GM21529 (cell line): ENCODE measurements at regions not wholly inside any gene's neighbourhood (a gene's known extent, or its start where the extent isn't known, plus 50 kb on each side); places are given as distances from the start of the nearest gene placed in this dataset.

ENCODE experiments used
- ATAC-seq: cut with Tn5 transposase; IDR thresholded peaks from one replicate; pipeline ENCODE4 v1.9.1; 2021; ENCODE audit not compliant: unreplicated experiment

- peak; percentile 47 for ATAC-seq
Observed at GRCh38 chr1:79694241-79694640, 687.7 kb upstream of the ADGRL4 start.

- ATAC-seq, result no peak
Observed at GRCh38 chr1:79693441-79694114, 687.0 kb upstream of the ADGRL4 start.

GRCh38 chr1:79692519-79692918 lies 686.0 kb upstream of the ADGRL4 start:
- ATAC-seq, result no peak

GRCh38 chr1:79688932-79689331 lies 682.4 kb upstream of the ADGRL4 start:
- no peak for ATAC-seq

- ATAC-seq, result no peak
Observed at GRCh38 chr1:79683420-79683819, 676.9 kb upstream of the ADGRL4 start.

- ATAC-seq, result no peak
Observed at GRCh38 chr1:79682478-79682877, 675.9 kb upstream of the ADGRL4 start.

DNA sequence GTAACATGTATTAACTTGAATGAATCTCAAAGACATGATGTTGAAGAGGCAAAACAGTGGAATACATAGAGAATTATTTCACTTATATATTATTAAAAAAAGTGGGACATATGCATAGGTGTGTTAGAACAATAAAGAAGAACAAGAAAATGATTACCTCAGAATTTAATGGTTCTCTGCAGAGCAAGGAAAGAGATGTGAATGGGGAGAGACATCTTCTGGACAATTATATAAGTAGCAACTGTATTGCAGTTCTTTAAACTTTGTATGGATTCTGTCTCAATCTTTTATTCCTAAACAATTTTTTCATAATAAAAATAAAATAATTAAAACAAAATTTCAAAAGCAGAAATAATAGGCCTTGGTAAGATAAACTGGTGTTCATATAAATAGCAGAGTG lies 674.9 kb upstream of the ADGRL4 start:
- no peak for ATAC-seq

DNA sequence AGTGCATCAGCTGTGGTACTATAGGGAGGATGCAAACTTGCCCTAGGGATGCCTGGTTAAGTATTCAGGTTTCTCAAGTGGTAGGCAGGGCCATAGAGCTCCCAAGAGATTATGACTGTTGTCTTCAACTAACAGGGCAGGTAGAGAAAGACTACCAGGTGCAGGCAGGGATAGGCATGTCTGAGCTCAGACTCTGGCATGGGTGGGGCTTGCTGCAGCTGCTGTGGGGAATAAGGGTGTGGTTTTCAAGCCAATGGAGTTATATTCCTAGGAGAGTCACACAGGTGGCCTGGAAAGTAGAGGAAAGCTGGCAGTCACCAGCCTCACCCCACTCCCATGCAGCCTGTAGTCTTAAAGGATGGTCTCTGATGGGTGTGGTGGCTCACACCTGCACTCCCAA lies 673.4 kb upstream of the ADGRL4 start:
- ATAC-seq, result no peak

DNA sequence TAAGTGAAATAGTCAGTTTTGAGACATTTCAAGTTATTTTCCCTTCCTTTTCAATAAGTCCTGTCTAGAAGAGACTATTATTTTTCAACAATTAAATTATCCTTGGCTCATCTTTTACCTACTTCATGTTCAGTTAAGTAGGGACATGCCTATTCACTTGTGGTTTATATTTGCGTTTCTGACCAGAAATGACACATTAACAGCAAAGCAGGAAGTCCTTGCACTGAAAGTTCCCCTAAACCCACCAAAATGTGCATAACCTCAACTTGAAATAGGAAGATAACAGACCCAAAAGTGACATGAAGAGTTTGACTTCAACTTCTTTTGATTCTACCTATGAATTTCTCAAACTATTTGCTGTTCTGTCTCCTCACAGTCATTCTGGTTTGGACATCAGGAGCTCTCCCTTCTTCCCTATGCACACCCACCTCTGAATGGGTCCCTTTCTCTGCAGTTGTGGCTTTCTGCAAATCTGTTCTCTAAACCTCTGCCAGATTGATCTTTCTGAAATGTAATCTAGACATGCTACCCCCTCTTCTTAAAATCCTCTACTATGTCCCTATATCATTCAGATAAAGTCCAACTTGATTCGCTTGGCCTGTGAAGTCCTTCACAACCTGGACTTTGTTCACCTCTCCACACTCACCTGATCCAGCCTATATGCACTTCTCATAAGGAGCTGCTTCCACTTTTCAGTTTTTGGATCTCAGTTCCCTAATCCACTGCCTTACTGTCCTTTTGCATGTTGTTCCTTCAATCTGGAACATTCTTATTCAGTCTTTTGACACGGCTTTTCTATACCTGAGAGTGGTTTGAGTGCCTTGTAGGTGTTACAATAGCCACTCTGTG lies 661.5 kb upstream of the ADGRL4 start:
- peak; percentile 88 for ATAC-seq

- no peak for ATAC-seq
Observed at GRCh38 chr1:79667166-79667565, 660.6 kb upstream of the ADGRL4 start.

GRCh38 chr1:79663916-79664315 lies 657.4 kb upstream of the ADGRL4 start:
- ATAC-seq, result no peak

GRCh38 chr1:79662596-79662995 lies 656.1 kb upstream of the ADGRL4 start:
- no peak for ATAC-seq

GRCh38 chr1:79660129-79660528 lies 653.6 kb upstream of the ADGRL4 start:
- ATAC-seq, result no peak

- ATAC-seq, result no peak
Observed at GRCh38 chr1:79657951-79658658, 651.6 kb upstream of the ADGRL4 start.

GRCh38 chr1:79655876-79656275 lies 649.3 kb upstream of the ADGRL4 start:
- ATAC-seq, result no peak

DNA sequence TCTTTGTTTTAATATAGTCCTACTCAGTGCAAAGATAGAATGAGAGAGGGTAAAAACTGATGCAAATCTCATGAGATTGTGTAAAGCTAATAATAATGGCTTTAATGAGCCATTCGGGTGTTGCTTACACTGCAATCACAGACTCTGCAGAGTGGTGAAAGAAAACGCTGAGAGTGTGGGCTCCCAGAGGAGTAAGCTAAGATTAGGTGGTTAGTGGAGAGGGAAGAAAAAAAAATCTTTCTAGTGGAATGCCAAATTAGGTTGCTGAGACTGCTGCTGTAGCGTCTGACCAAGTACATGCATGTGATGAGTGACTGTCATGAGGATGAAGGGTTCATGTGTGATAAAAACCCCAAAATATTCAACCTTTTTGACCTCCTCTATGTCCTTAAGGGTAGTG lies 645.9 kb upstream of the ADGRL4 start:
- no peak for ATAC-seq

GRCh38 chr1:79648126-79648525 lies 641.6 kb upstream of the ADGRL4 start:
- ATAC-seq, result no peak

GRCh38 chr1:79646880-79647279 lies 640.4 kb upstream of the ADGRL4 start:
- ATAC-seq, result no peak

- peak; percentile 94 for ATAC-seq
Observed at GRCh38 chr1:79638382-79638781, 631.9 kb upstream of the ADGRL4 start.

DNA sequence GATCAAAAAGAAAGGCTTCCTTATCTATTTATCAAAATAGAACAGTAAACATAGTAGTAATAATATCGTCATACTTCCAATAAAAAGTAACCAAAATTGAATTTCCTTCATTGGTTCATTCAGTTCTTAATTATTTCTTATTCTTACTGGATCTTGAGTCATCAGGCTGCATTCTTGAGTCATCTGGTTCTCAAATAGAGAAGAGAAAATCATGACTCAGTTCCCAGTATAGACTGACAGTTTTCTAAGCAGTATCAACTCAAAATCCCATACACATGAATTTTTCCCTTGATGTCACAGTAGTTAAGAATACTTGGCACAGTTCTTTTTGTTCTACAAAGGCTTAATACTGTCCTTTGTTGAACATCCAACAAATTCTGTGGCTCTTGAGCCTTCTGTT lies 626.9 kb upstream of the ADGRL4 start:
- peak; percentile 35 for ATAC-seq

DNA sequence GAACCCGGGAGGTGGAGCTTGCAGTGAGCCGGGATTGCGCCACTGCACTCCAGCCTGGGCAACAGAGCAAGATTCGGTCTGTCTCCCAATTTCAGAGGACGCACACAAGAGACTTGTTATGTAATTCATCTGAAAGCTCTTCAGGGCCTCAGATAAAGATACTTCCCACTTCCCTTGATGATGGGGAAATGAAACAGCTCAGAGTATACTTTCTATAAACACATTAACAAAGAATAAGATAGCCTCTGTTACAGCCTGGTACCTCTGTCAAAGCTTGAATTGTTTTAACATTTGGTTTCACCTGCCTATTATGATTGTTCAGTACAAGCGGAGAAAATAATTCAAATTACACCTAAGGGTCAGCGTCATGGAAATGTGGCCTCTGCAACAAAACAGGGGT lies 622.9 kb upstream of the ADGRL4 start:
- peak; percentile 68 for ATAC-seq

DNA sequence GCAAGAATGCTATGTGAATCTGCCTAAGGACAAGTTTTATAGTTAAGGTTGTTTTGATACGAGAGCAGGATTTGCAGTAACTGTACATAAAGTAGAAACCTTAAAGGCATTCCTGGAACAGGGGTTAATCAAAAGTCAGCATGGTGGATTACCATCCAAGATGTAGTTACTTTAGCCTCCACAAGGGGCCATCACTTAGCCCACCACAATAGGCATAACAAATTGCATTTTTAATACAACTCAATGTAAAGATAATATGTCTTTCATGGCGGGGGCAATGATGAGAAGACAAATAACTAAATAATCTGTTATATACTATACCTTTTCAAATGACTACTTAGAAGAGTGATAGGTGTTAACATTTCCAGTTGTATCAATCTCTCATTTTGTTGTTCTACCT lies 611.2 kb upstream of the ADGRL4 start:
- no peak for ATAC-seq
